ENCODE measurements at regions not wholly inside any gene's neighbourhood (a gene's known extent, or its start where the extent isn't known, plus 50 kb on each side); places are given as distances from the start of the nearest gene placed in this dataset.

DNA sequence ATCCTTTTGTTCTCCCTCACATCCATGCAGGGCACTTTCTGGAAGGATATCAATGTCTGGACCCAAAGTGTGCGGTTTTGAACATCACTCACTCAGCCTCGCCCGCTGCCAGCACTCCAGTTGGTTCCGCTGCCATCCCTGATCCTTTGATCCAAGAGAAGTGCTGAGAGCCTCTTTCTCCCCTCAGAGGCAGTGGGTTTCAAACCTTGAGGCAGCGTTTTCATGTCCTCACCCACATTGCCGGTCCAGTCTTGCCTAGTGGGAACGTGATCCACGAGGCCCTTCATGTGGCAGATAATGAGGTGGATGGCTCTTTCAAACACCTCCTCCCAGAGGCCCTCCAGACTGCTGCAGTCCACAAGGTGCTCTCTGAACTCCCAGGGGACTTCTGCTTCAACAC is 122.2 kb downstream of the ACTL8 start:
- no peaks in the 10 kb centered on the region for H3K4me1 ChIP-seq (ENCODE audit: control insufficient read depth in 2 of 2, insufficient read depth in 2 of 2, low read length in 2 of 2)
- Mint-ChIP-seq H3K4me1 (no peaks in the 10 kb centered on the region), H3K36me3 (no peaks in the 10 kb centered on the region), H3K4me3 (no peak overlapping the region), H3K27ac (no peak overlapping the region), H3K27me3 (peaks cover 0 to 16% (median 7%) of the 10 kb centered on the region in 5 donors), H3K9me3 (no peaks in the 10 kb centered on the region)
- DNase-seq (no peak), ATAC-seq (no peak)
- H3K36me3 ChIP-seq (ENCODE audit: control insufficient read depth in 2 of 3, insufficient read depth in 3 of 3, low read length in 3 of 3), result no peaks in the 10 kb centered on the region
- H3K4me3 ChIP-seq (ENCODE audit: low read length), result no peak overlapping the region
- no peak overlapping the region for H3K27ac ChIP-seq (ENCODE audit: low read depth, low read length)
- ChIA-PET CTCF (no interaction called here), POLR2A (no interaction called here)
- no peaks in the 10 kb centered on the region for H3K9me3 ChIP-seq (ENCODE audit: control insufficient read depth in 2 of 3, low read length in 3 of 3)
- intact Hi-C loops (cut with micrococcal nuclease), result no loop called here
- no peaks in the 10 kb centered on the region for H3K27me3 ChIP-seq (ENCODE audit: control insufficient read depth in 2 of 2, insufficient read depth in 2 of 2, low read length in 2 of 2)

DNA sequence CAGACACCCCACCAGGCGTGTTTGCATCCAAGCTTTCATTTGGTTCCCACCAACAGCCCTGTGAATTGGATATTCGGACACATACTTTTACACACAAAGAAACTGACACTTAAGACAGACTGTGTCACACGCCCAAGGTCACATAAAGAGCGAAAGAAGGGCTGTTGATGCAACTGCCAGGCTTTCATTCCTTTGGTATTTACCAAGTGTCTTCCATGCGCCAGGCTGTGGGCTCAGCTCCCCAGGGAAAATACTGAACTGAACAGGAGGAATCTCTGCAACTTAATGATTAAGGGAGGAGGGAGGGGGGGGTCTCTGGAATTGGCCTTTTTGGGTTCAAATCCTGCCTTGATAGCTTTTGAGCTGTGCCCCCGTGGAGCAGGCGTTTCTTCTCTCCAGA is 122.8 kb downstream of the ACTL8 start:
- intact Hi-C loops (cut with micrococcal nuclease), result no loop called here
- no peak overlapping the region for H3K4me3 Mint-ChIP-seq
- H3K27ac Mint-ChIP-seq, result no peak overlapping the region
- Histone ChIP-seq H3K27me3 (ENCODE audit: control insufficient read depth in 2 of 2, insufficient read depth in 2 of 2, low read length in 2 of 2) (no peaks in the 10 kb centered on the region), H3K4me3 (ENCODE audit: low read length) (no peak overlapping the region), H3K27ac (ENCODE audit: low read depth, low read length) (no peak overlapping the region), H3K36me3 (ENCODE audit: control insufficient read depth in 2 of 3, insufficient read depth in 3 of 3, low read length in 3 of 3) (no peaks in the 10 kb centered on the region), H3K4me1 (ENCODE audit: control insufficient read depth in 2 of 2, insufficient read depth in 2 of 2, low read length in 2 of 2) (no peaks in the 10 kb centered on the region), H3K9me3 (ENCODE audit: control insufficient read depth in 2 of 3, low read length in 3 of 3) (no peaks in the 10 kb centered on the region)
- CTCF ChIA-PET, result no interaction called here
- H3K9me3 Mint-ChIP-seq, result no peaks in the 10 kb centered on the region
- ATAC-seq (no peak), DNase-seq (no peak)
- no peaks in the 10 kb centered on the region for H3K36me3 Mint-ChIP-seq
- H3K4me1 Mint-ChIP-seq, result no peaks in the 10 kb centered on the region
- POLR2A ChIA-PET, result no interaction called here
- peaks cover 0 to 19% (median 7%) of the 10 kb centered on the region in 5 donors for H3K27me3 Mint-ChIP-seq

DNA sequence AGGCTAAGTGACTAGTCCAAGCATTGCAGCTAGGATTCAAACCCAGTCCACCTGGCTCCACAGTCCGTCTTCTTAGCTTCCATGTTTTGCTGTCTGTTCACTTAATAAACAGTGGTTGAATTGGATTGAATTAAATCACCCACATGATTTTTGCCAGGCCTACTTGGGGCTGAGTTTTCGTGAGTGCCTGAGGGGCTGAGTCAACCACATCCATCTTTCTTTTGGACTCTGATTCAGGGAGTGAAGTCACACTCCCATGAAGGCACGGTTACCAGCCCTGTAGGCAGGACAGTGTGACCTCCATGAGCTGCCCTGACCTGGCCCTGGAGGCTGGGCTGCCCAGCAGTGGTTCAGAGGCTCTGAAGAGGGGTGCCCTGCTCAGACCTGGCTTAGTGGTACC is 123.7 kb downstream of the ACTL8 start:
- DNase-seq, result no peak
- no peaks in the 10 kb centered on the region for H3K27me3 ChIP-seq (ENCODE audit: control insufficient read depth in 2 of 2, insufficient read depth in 2 of 2, low read length in 2 of 2)
- CTCF ChIA-PET, result interaction anchor here (1.0 kb wide), 1 partner anchor 12 kb away, joined by 3 read pairs; no protein-coding TSS in a partner anchor
- Mint-ChIP-seq H3K4me3 (no peak overlapping the region), H3K27me3 (peaks cover 0 to 26% (median 10%) of the 10 kb centered on the region in 5 donors), H3K9me3 (peaks cover 0 to 2% (median 0%) of the 10 kb centered on the region in 11 donors), H3K4me1 (no peaks in the 10 kb centered on the region), H3K36me3 (no peaks in the 10 kb centered on the region), H3K27ac (no peak overlapping the region)
- no peak overlapping the region for H3K27ac ChIP-seq (ENCODE audit: low read depth, low read length)
- POLR2A ChIA-PET, result no interaction called here
- H3K4me1 ChIP-seq (ENCODE audit: control insufficient read depth in 2 of 2, insufficient read depth in 2 of 2, low read length in 2 of 2), result no peaks in the 10 kb centered on the region
- no peak for ATAC-seq
- H3K4me3 ChIP-seq (ENCODE audit: low read length), result no peak overlapping the region
- H3K9me3 ChIP-seq (ENCODE audit: control insufficient read depth in 2 of 3, low read length in 3 of 3), result no peaks in the 10 kb centered on the region
- H3K36me3 ChIP-seq (ENCODE audit: control insufficient read depth in 2 of 3, insufficient read depth in 3 of 3, low read length in 3 of 3), result no peaks in the 10 kb centered on the region
- intact Hi-C loops (cut with micrococcal nuclease), result no loop called here

DNA sequence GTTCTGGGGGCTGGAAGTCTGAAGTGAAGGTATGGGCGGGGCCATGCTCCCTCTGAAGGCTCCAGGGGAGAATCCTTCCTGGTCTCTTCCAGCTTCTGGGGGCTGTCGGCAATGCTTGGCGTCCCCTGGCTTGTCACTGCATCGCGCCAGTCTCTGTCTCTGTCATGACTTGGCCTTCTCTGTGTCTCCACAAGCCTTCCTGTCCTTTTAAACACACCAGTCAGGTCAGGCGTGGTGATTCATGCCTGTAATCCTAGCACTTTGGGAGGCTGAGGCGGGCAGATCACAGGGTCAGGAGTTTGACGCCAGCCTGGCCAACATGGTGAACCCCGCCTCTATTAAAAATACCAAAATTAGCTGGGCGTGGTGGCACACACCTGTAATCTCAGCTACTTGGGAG is 125.3 kb downstream of the ACTL8 start:
- H3K4me1 ChIP-seq (ENCODE audit: control insufficient read depth in 2 of 2, insufficient read depth in 2 of 2, low read length in 2 of 2), result no peaks in the 10 kb centered on the region
- ChIA-PET POLR2A (no interaction called here), CTCF (interaction anchor here (0.7 kb wide), 1 partner anchor 65 kb away, joined by 3 read pairs; no protein-coding TSS in a partner anchor)
- peaks cover 0 to 3% (median 0%) of the 10 kb centered on the region in 11 donors for H3K9me3 Mint-ChIP-seq
- intact Hi-C loops (cut with micrococcal nuclease), result no loop called here
- H3K27me3 Mint-ChIP-seq, result peaks cover 0 to 26% (median 14%) of the 10 kb centered on the region in 5 donors
- H3K36me3 ChIP-seq (ENCODE audit: control insufficient read depth in 2 of 3, insufficient read depth in 3 of 3, low read length in 3 of 3), result no peaks in the 10 kb centered on the region
- H3K4me3 Mint-ChIP-seq, result no peak overlapping the region
- ATAC-seq (no peak), DNase-seq (no peak)
- no peaks in the 10 kb centered on the region for H3K4me1 Mint-ChIP-seq
- H3K27ac ChIP-seq (ENCODE audit: low read depth, low read length), result no peak overlapping the region
- no peak overlapping the region for H3K4me3 ChIP-seq (ENCODE audit: low read length)
- H3K27ac Mint-ChIP-seq, result no peak overlapping the region
- H3K9me3 ChIP-seq (ENCODE audit: control insufficient read depth in 2 of 3, low read length in 3 of 3), result no peaks in the 10 kb centered on the region
- no peaks in the 10 kb centered on the region for H3K27me3 ChIP-seq (ENCODE audit: control insufficient read depth in 2 of 2, insufficient read depth in 2 of 2, low read length in 2 of 2)
- no peaks in the 10 kb centered on the region for H3K36me3 Mint-ChIP-seq

DNA sequence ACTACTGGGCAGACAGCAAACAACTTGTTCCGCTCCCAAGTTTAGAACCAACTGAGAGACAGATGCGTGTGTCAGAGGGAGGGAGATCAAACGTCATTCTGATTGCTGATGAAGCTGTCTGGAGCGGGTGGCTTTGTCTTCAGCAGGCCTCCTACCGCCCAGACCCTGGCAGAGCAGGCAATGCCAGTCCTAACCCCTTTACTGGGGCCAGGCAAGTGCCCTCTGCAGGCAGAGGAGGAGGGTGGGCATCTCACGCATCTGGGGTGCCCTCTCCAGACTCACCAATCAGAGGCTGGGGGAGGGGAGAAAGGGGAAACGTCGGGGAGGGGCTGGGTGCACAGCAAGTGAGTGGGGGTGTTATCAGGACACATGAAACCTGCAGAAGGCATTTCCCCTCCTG is 126.6 kb downstream of the ACTL8 start:
- H3K27ac ChIP-seq (ENCODE audit: low read depth, low read length), result no peak overlapping the region
- no peak overlapping the region for H3K27ac Mint-ChIP-seq
- H3K27me3 Mint-ChIP-seq, result peaks cover 0 to 26% (median 18%) of the 10 kb centered on the region in 5 donors
- CTCF ChIA-PET, result no interaction called here
- H3K9me3 ChIP-seq (ENCODE audit: control insufficient read depth in 2 of 3, low read length in 3 of 3), result no peaks in the 10 kb centered on the region
- no peaks in the 10 kb centered on the region for H3K4me1 Mint-ChIP-seq
- ATAC-seq (no peak), DNase-seq (no peak)
- peaks cover 0 to 5% (median 0%) of the 10 kb centered on the region in 11 donors for H3K9me3 Mint-ChIP-seq
- H3K4me1 ChIP-seq (ENCODE audit: control insufficient read depth in 2 of 2, insufficient read depth in 2 of 2, low read length in 2 of 2), result no peaks in the 10 kb centered on the region
- no peak overlapping the region for H3K4me3 ChIP-seq (ENCODE audit: low read length)
- H3K36me3 Mint-ChIP-seq, result no peaks in the 10 kb centered on the region
- intact Hi-C loops (cut with micrococcal nuclease), result no loop called here
- POLR2A ChIA-PET, result no interaction called here
- no peak overlapping the region for H3K4me3 Mint-ChIP-seq
- no peaks in the 10 kb centered on the region for H3K27me3 ChIP-seq (ENCODE audit: control insufficient read depth in 2 of 2, insufficient read depth in 2 of 2, low read length in 2 of 2)
- no peaks in the 10 kb centered on the region for H3K36me3 ChIP-seq (ENCODE audit: control insufficient read depth in 2 of 3, insufficient read depth in 3 of 3, low read length in 3 of 3)

DNA sequence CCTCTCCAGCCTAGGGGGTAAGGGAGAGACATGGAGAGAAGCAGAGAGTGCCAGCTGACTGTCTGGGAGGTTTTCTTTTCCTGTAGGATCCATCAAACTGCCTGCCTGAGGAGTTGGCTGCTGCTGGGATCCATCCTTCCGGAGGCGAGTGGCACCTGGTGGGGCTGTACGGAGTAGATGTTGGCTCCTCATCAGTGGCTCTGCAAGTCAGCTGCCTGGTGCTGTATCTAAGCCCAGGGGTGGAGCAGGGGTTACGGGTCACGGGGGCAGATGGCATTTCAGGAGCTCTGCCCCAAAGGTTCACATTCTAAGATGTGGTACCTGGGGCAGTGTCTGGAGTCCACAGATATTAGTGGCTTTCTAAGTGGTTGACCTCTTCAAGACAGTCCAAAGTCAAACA is 128.0 kb downstream of the ACTL8 start:
- POLR2A ChIA-PET, result no interaction called here
- peaks cover 0 to 5% (median 0%) of the 10 kb centered on the region in 11 donors for H3K9me3 Mint-ChIP-seq
- no peaks in the 10 kb centered on the region for H3K36me3 ChIP-seq (ENCODE audit: control insufficient read depth in 2 of 3, insufficient read depth in 3 of 3, low read length in 3 of 3)

DNA sequence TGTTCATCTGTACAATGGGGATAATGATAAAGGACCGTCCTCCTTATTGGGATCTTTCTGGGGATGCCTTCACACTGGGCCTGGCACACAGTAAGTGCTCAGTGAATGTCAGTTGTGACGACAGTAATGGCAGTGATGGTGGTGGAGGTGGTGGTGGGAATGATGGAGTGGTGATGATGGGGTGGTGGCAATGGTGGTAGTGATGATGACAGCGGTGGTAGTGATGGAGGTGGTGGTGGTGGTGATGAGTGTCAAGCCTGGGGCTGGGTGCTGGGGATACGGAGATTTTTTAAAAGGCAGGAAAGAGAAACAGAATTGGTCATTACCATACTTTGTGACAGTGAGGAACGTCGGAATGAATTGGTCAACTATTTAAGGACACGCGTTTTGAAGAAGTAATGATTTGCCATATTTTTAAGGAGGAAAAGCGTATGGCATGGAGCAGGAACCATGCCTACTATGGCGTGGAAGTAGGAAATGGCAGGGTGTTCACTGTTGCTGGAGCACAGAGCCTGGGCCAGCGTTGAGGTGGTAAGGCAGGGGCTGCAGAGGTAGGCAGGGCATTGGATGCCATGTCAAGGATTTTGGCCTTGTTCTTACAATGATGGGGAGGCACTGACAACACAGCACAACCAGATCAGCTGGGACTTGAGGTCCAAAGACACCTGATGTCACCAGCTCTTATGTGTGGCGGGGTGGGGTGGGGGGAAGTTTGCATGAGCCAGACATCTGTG is 128.7 kb downstream of the ACTL8 start:
- Mint-ChIP-seq H3K4me3 (no peak overlapping the region), H3K27ac (no peak overlapping the region), H3K27me3 (peaks cover 0 to 37% (median 24%) of the 10 kb centered on the region in 5 donors), H3K9me3 (peaks cover 0 to 5% (median 0%) of the 10 kb centered on the region in 11 donors), H3K36me3 (no peaks in the 10 kb centered on the region), H3K4me1 (no peaks in the 10 kb centered on the region)
- H3K4me3 ChIP-seq (ENCODE audit: low read length), result no peak overlapping the region
- no peaks in the 10 kb centered on the region for H3K27me3 ChIP-seq (ENCODE audit: control insufficient read depth in 2 of 2, insufficient read depth in 2 of 2, low read length in 2 of 2)
- POLR2A ChIA-PET, result no interaction called here
- no peak overlapping the region for H3K27ac ChIP-seq (ENCODE audit: low read depth, low read length)
- H3K4me1 ChIP-seq (ENCODE audit: control insufficient read depth in 2 of 2, insufficient read depth in 2 of 2, low read length in 2 of 2), result no peaks in the 10 kb centered on the region
- no peak for DNase-seq
- intact Hi-C loops (cut with micrococcal nuclease), result no loop called here
- CTCF ChIA-PET, result no interaction called here
- no peaks in the 10 kb centered on the region for H3K36me3 ChIP-seq (ENCODE audit: control insufficient read depth in 2 of 3, insufficient read depth in 3 of 3, low read length in 3 of 3)
- ATAC-seq, result no peak
- no peaks in the 10 kb centered on the region for H3K9me3 ChIP-seq (ENCODE audit: control insufficient read depth in 2 of 3, low read length in 3 of 3)

More for the DNA sequence above, 128.0 kb downstream of the ACTL8 start:
- Mint-ChIP-seq H3K27me3 (peaks cover 0 to 30% (median 21%) of the 10 kb centered on the region in 5 donors), H3K36me3 (no peaks in the 10 kb centered on the region), H3K4me3 (no peak overlapping the region), H3K27ac (no peak overlapping the region), H3K4me1 (no peaks in the 10 kb centered on the region)
- H3K27me3 ChIP-seq (ENCODE audit: control insufficient read depth in 2 of 2, insufficient read depth in 2 of 2, low read length in 2 of 2), result no peaks in the 10 kb centered on the region
- H3K27ac ChIP-seq (ENCODE audit: low read depth, low read length), result no peak overlapping the region
- no peak overlapping the region for H3K4me3 ChIP-seq (ENCODE audit: low read length)
- H3K4me1 ChIP-seq (ENCODE audit: control insufficient read depth in 2 of 2, insufficient read depth in 2 of 2, low read length in 2 of 2), result no peaks in the 10 kb centered on the region
- ATAC-seq (no peak), DNase-seq (no peak)
- CTCF ChIA-PET, result no interaction called here
- intact Hi-C loops (cut with micrococcal nuclease), result no loop called here
- H3K9me3 ChIP-seq (ENCODE audit: control insufficient read depth in 2 of 3, low read length in 3 of 3), result no peaks in the 10 kb centered on the region

Data from naive thymus-derived CD4-positive, alpha-beta T cell (primary cell).